ENCODE measurements at regions not wholly inside any gene's neighbourhood (a gene's known extent, or its start where the extent isn't known, plus 50 kb on each side); places are given as distances from the start of the nearest gene placed in this dataset.

GRCh38 chr20:20847814-20848213 lies 135.4 kb upstream of the RALGAPA2 start:
- Mint-ChIP-seq H3K27me3 (ENCODE audit: insufficient read depth, unreplicated experiment) (no peaks in the 10 kb centered on the region), H3K27ac (ENCODE audit: low read depth, unreplicated experiment) (no peak overlapping the region), H3K4me3 (ENCODE audit: unreplicated experiment) (no peak overlapping the region), H3K36me3 (ENCODE audit: insufficient read depth, unreplicated experiment) (no peaks in the 10 kb centered on the region), H3K9me3 (ENCODE audit: unreplicated experiment) (no peaks in the 10 kb centered on the region), H3K4me1 (ENCODE audit: insufficient read depth, unreplicated experiment) (no peaks in the 10 kb centered on the region)
- no TSS peak for BruUV-seq (replicated peaks)
- intact Hi-C loops (cut with micrococcal nuclease): no loop called here
- DNase-seq (ENCODE audit: unreplicated experiment): no peak
- POLR2A ChIA-PET: interaction anchor here (0.9 kb wide), 1 partner anchor 147 kb away, joined by 3 read pairs; no protein-coding TSS in a partner anchor
- TF ChIP-seq CTCF (IDR thresholded peaks at IDR 0.05; ENCODE audit: unreplicated experiment): no peak
- CTCF ChIA-PET: interaction anchor here (0.7 to 10.4 kb wide), 6 partner anchors 10 to 768 kb away, joined by 4 to 159 read pairs (median 14); no protein-coding TSS in a partner anchor

GRCh38 chr20:20843982-20844381 lies 131.5 kb upstream of the RALGAPA2 start:
- BruUV-seq (replicated peaks): no TSS peak
- H3K36me3 Mint-ChIP-seq (ENCODE audit: insufficient read depth, unreplicated experiment): no peaks in the 10 kb centered on the region
- TF ChIP-seq CTCF (IDR thresholded peaks at IDR 0.05; ENCODE audit: unreplicated experiment): no peak
- H3K27ac Mint-ChIP-seq (ENCODE audit: low read depth, unreplicated experiment): no peak overlapping the region
- POLR2A ChIA-PET: interaction anchor here (1.0 kb wide), 1 partner anchor 11 kb away, joined by 5 read pairs; no protein-coding TSS in a partner anchor
- H3K4me1 Mint-ChIP-seq (ENCODE audit: insufficient read depth, unreplicated experiment): no peaks in the 10 kb centered on the region
- H3K27me3 Mint-ChIP-seq (ENCODE audit: insufficient read depth, unreplicated experiment): no peaks in the 10 kb centered on the region
- no peak overlapping the region for H3K4me3 Mint-ChIP-seq (ENCODE audit: unreplicated experiment)
- intact Hi-C loops (cut with micrococcal nuclease): no loop called here
- peak; percentile 23 for DNase-seq (ENCODE audit: unreplicated experiment)
- H3K9me3 Mint-ChIP-seq (ENCODE audit: unreplicated experiment): no peaks in the 10 kb centered on the region
- CTCF ChIA-PET: interaction anchor here (0.6 to 10.4 kb wide), 14 partner anchors 10 to 772 kb away, joined by 3 to 159 read pairs (median 5); no protein-coding TSS in a partner anchor

- TF ChIP-seq CTCF (IDR thresholded peaks at IDR 0.05; ENCODE audit: unreplicated experiment): no peak
- no peak overlapping the region for H3K4me3 Mint-ChIP-seq (ENCODE audit: unreplicated experiment)
- intact Hi-C loops (cut with micrococcal nuclease): loop anchor here (10.0 kb wide), 1 partner anchor 1475 kb away; no protein-coding TSS in a partner anchor
- no peaks in the 10 kb centered on the region for H3K4me1 Mint-ChIP-seq (ENCODE audit: insufficient read depth, unreplicated experiment)
- peaks cover 16% of the 10 kb centered on the region for H3K27me3 Mint-ChIP-seq (ENCODE audit: insufficient read depth, unreplicated experiment)
- H3K27ac Mint-ChIP-seq (ENCODE audit: low read depth, unreplicated experiment): no peak overlapping the region
- H3K9me3 Mint-ChIP-seq (ENCODE audit: unreplicated experiment): no peaks in the 10 kb centered on the region
- no TSS peak for BruUV-seq (replicated peaks)
- no peaks in the 10 kb centered on the region for H3K36me3 Mint-ChIP-seq (ENCODE audit: insufficient read depth, unreplicated experiment)
- ChIA-PET POLR2A (no interaction called here), CTCF (interaction anchor here (1.1 to 9.1 kb wide), 13 partner anchors 10 to 830 kb away, joined by 3 to 171 read pairs (median 24); partner anchors contain the start of gene KIZ)
- DNase-seq (ENCODE audit: unreplicated experiment): no peak
Observed at GRCh38 chr20:20839771-20840170, 127.3 kb upstream of the RALGAPA2 start.

- peak; percentile 79 for TF ChIP-seq CTCF (IDR thresholded peaks at IDR 0.05; ENCODE audit: unreplicated experiment)
- POLR2A ChIA-PET: interaction anchor here (0.7 to 1.9 kb wide), 4 partner anchors 289 to 778 kb away, joined by 3 to 6 read pairs (median 4); partner anchors contain the start of gene KIZ
- Mint-ChIP-seq H3K27me3 (ENCODE audit: insufficient read depth, unreplicated experiment) (peaks cover 17% of the 10 kb centered on the region), H3K9me3 (ENCODE audit: unreplicated experiment) (no peaks in the 10 kb centered on the region), H3K4me1 (ENCODE audit: insufficient read depth, unreplicated experiment) (no peaks in the 10 kb centered on the region), H3K27ac (ENCODE audit: low read depth, unreplicated experiment) (no peak overlapping the region), H3K4me3 (ENCODE audit: unreplicated experiment) (no peak overlapping the region), H3K36me3 (ENCODE audit: insufficient read depth, unreplicated experiment) (no peaks in the 10 kb centered on the region)
- DNase-seq (ENCODE audit: unreplicated experiment): peak; percentile 50
- no TSS peak for BruUV-seq (replicated peaks)
- CTCF ChIA-PET: interaction anchor here (0.6 to 9.1 kb wide), 80 partner anchors 9 to 1915 kb away, joined by 3 to 171 read pairs (median 5); partner anchors contain the start of gene KIZ
- intact Hi-C loops (cut with micrococcal nuclease): loop anchor here (1.0 to 10.0 kb wide), 5 partner anchors 399 to 1477 kb away; no protein-coding TSS in a partner anchor
Observed at GRCh38 chr20:20837574-20838021, 125.2 kb upstream of the RALGAPA2 start.
